A673 (cell line): ENCODE measurements at regions not wholly inside any gene's neighbourhood (a gene's known extent, or its start where the extent isn't known, plus 50 kb on each side); places are given as distances from the start of the nearest gene placed in this dataset.

ENCODE experiments used
- BruUV-seq: library from RNA; stranded (reverse); fragments of 400-500 nt; replicated peaks from 2 replicates; lab custom pipeline; 2021; lab: Mats Ljungman, UMichigan
- CTCF ChIA-PET: fragments of 300-600 bp; sonication (Branson Sonifier 250); formaldehyde crosslinking; loops from one replicate; lab custom pipeline; 2022; ENCODE audit warnings: antibody characterized with exemption; lab: Charles Lee
- POLR2A ChIA-PET: fragments of 300-600 bp; sonication (Branson Sonifier 250); formaldehyde crosslinking; loops from one replicate; lab custom pipeline; 2022; ENCODE audit warnings: antibody characterized with exemption; ENCODE audit not compliant: low non-redundant PET; lab: Charles Lee
- DNase-seq: peaks from one replicate; pipeline ENCODE4 v3.0.0-alpha.2; 2015; ENCODE audit warnings: low spot score
- H3K27ac ChIP-seq: fragments of 200-600 bp; sonication (generic); 2 replicates; pipeline ENCODE4 v1.5.1; 2016; ENCODE audit warnings: mixed run types, low read depth, mild to moderate bottlenecking, mixed read lengths, antibody characterized with exemption, low read length; ENCODE audit not compliant: poor library complexity, severe bottlenecking
- H3K27me3 ChIP-seq: fragments of 200-600 bp; sonication (generic); replicated peaks from 2 replicates; pipeline ENCODE4 v1.6.1; 2017; ENCODE audit warnings: mixed run types, low read depth, mild to moderate bottlenecking, mixed read lengths, antibody characterized with exemption, low read length; ENCODE audit not compliant: insufficient read depth, poor library complexity
- H3K36me3 ChIP-seq: fragments of 200-600 bp; sonication (generic); 2 replicates; pipeline ENCODE4 v1.6.1; 2016; ENCODE audit warnings: mixed run types, mild to moderate bottlenecking, mixed read lengths, antibody characterized with exemption, low read length; ENCODE audit not compliant: insufficient read depth, poor library complexity, severe bottlenecking
- H3K4me1 ChIP-seq: fragments of 200-600 bp; sonication (generic); 2 replicates; pipeline ENCODE4 v1.6.1; 2017; ENCODE audit warnings: mixed run types, mild to moderate bottlenecking, mixed read lengths, antibody characterized with exemption, low read length; ENCODE audit not compliant: insufficient read depth, poor library complexity, severe bottlenecking
- H3K4me3 ChIP-seq: fragments of 200-600 bp; sonication (generic); 2 replicates; pipeline ENCODE4 v1.5.1; 2016; ENCODE audit warnings: low read depth, mixed run types, mild to moderate bottlenecking, mixed read lengths, low read length; ENCODE audit not compliant: poor library complexity, severe bottlenecking
- H3K9me3 ChIP-seq: fragments of 200-600 bp; sonication (generic); 2 replicates; pipeline ENCODE4 v1.6.1; 2016; ENCODE audit warnings: mixed run types, low read depth, mild to moderate bottlenecking, mixed read lengths, antibody characterized with exemption, low read length; ENCODE audit not compliant: poor library complexity, severe bottlenecking
- EZH2 ChIP-seq: fragments of 200-600 bp; sonication (generic); IDR thresholded peaks from 2 replicates; pipeline ENCODE4 v1.6.1; 2017; ENCODE audit warnings: borderline replicate concordance, low read depth, mild to moderate bottlenecking, mixed read lengths, antibody characterized with exemption, low read length; ENCODE audit not compliant: poor library complexity, severe bottlenecking
- intact Hi-C: fragments of 100-400 bp; cut with micrococcal nuclease; formaldehyde crosslinking; loops from one replicate; pipeline ENCODE4 v1.10.0; 2022; ENCODE audit not compliant: unreplicated experiment
- TF ChIP-seq, protein P1 (sequence below): fragments of 300-800, 200-600 bp; sonication (generic); conservative IDR thresholded peaks from 2 replicates; pipeline ENCODE4 v1.5.1; 2017; ENCODE audit warnings: low read depth, mild to moderate bottlenecking, antibody characterized with exemption, low read length, moderate library complexity, mixed read lengths

DNA sequence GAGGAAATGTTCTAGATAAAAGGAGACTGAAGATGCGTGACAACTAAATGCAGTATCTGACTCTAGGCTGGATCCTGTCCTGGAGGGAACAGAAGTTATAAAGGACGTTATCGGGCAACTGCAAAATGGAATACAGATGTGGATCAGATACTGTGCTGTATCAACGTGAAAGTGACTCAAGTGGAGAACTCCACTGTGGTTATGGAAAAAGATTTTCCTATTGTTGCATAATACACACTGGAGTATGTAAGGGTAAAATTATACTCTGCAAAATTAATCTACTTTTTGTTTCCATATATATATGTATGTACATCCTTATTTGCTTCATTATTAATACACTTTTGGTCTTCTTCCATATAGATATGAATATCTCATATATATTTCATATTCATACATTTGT is 654.0 kb downstream of the QKI start:
- CTCF ChIA-PET: no interaction called here
- no peaks in the 10 kb centered on the region for H3K36me3 ChIP-seq
- POLR2A ChIA-PET: no interaction called here
- no peaks in the 10 kb centered on the region for H3K4me1 ChIP-seq
- no TSS peak for BruUV-seq
- H3K27me3 ChIP-seq: no peaks in the 10 kb centered on the region
- DNase-seq: no peak
- no peak overlapping the region for H3K4me3 ChIP-seq
- no peak overlapping the region for H3K27ac ChIP-seq
- no peaks in the 10 kb centered on the region for H3K9me3 ChIP-seq
- TF ChIP-seq, protein P1, sequence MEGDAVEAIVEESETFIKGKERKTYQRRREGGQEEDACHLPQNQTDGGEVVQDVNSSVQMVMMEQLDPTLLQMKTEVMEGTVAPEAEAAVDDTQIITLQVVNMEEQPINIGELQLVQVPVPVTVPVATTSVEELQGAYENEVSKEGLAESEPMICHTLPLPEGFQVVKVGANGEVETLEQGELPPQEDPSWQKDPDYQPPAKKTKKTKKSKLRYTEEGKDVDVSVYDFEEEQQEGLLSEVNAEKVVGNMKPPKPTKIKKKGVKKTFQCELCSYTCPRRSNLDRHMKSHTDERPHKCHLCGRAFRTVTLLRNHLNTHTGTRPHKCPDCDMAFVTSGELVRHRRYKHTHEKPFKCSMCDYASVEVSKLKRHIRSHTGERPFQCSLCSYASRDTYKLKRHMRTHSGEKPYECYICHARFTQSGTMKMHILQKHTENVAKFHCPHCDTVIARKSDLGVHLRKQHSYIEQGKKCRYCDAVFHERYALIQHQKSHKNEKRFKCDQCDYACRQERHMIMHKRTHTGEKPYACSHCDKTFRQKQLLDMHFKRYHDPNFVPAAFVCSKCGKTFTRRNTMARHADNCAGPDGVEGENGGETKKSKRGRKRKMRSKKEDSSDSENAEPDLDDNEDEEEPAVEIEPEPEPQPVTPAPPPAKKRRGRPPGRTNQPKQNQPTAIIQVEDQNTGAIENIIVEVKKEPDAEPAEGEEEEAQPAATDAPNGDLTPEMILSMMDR: no peak
- no peak for TF ChIP-seq EZH2
- intact Hi-C loops: no loop called here

DNA sequence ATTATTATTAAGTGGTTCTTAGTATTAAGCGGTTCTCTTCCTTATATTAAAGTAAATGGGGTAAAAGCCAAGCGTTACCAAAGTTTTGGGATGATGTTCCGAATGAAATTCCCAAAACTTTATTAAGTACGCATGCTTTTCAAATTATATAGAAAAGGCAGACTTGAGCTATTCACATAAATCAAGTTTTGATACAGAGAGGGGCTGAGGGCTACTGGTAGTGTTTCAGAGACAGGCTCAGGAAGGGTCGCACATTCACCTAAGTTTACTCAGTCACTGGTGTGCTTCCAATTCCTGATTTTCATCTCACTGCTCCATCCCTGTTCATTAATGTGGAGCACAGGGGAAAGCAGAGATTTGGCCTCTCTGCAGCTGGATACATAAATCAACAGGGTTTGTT is 652.2 kb downstream of the QKI start:
- Histone ChIP-seq H3K36me3 (no peaks in the 10 kb centered on the region), H3K27ac (no peak overlapping the region), H3K4me3 (no peak overlapping the region), H3K4me1 (no peaks in the 10 kb centered on the region), H3K27me3 (no peaks in the 10 kb centered on the region), H3K9me3 (no peaks in the 10 kb centered on the region)
- DNase-seq: no peak
- TF ChIP-seq EZH2: no peak
- TF ChIP-seq, protein P1: no peak
- CTCF ChIA-PET: no interaction called here
- POLR2A ChIA-PET: no interaction called here
- no TSS peak for BruUV-seq
- intact Hi-C loops: no loop called here

DNA sequence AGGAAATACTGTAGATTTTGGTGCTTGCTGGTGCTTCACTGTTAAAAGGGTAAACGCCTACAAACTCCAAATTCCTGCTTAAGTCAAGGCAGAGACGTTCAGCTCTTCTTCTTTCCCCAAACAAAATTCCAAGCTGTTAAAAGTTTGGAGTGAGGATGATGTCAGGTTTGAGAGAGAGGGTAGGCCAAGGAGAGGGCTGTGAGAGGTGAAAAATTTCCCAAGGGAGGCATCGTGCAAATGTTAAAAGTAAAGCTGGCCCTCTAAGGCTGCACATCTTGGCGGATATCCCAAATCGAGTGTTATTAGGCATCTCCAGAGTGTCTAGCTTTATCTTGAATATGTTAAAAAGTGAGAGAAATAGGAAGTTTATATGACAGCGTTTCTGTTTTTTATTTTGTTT is 651.8 kb downstream of the QKI start:
- ChIA-PET POLR2A (no interaction called here), CTCF (no interaction called here)
- intact Hi-C loops: no loop called here
- no peak for DNase-seq
- Histone ChIP-seq H3K9me3 (no peaks in the 10 kb centered on the region), H3K4me3 (no peak overlapping the region), H3K27ac (no peak overlapping the region), H3K36me3 (no peaks in the 10 kb centered on the region), H3K27me3 (no peaks in the 10 kb centered on the region), H3K4me1 (no peaks in the 10 kb centered on the region)
- TF ChIP-seq EZH2: no peak
- TF ChIP-seq, protein P1: no peak
- BruUV-seq: no TSS peak
